ENCODE measurements at regions not wholly inside any gene's neighbourhood (a gene's known extent, or its start where the extent isn't known, plus 50 kb on each side); places are given as distances from the start of the nearest gene placed in this dataset.
"Not testable (repeated sequence)": the region's sequence is repeated elsewhere in the genome, so short reads cannot be mapped to it uniquely, and the experiment has no call there.

DNA sequence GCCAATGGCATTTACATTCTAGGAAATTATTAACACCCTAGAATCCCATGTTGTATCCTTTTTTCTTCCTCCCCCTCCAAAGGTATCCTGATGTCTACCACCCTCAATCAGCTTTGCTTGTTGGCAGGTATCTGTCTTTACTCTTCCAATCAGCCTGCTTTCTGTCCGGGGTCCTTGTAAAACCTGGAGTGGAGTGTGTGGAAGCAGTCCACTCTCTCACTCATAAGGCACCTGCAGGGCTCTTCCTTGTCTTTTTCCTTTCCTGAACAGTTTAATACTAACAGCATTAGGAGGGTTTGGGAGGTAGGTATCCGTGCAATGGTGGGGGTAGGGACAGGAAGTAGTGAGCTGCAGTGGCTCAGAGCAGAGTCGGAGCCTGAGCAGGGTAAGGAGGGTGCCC lies 193.4 kb downstream of the BARX2 start (continued):
- TF ChIP-seq HDAC6 (IDR thresholded peaks at IDR 0.05; ENCODE audit: unreplicated experiment): no peak
- TF ChIP-seq HDAC2 (IDR thresholded peaks at IDR 0.05): no peak
- TF ChIP-seq KAT2A (conservative IDR thresholded peaks at IDR 0.05; ENCODE audit: control insufficient read depth, low read depth, low read length): no peak
- TF ChIP-seq HCFC1 (IDR thresholded peaks at IDR 0.05; ENCODE audit: low read length): no peak
- TF ChIP-seq, protein P1, sequence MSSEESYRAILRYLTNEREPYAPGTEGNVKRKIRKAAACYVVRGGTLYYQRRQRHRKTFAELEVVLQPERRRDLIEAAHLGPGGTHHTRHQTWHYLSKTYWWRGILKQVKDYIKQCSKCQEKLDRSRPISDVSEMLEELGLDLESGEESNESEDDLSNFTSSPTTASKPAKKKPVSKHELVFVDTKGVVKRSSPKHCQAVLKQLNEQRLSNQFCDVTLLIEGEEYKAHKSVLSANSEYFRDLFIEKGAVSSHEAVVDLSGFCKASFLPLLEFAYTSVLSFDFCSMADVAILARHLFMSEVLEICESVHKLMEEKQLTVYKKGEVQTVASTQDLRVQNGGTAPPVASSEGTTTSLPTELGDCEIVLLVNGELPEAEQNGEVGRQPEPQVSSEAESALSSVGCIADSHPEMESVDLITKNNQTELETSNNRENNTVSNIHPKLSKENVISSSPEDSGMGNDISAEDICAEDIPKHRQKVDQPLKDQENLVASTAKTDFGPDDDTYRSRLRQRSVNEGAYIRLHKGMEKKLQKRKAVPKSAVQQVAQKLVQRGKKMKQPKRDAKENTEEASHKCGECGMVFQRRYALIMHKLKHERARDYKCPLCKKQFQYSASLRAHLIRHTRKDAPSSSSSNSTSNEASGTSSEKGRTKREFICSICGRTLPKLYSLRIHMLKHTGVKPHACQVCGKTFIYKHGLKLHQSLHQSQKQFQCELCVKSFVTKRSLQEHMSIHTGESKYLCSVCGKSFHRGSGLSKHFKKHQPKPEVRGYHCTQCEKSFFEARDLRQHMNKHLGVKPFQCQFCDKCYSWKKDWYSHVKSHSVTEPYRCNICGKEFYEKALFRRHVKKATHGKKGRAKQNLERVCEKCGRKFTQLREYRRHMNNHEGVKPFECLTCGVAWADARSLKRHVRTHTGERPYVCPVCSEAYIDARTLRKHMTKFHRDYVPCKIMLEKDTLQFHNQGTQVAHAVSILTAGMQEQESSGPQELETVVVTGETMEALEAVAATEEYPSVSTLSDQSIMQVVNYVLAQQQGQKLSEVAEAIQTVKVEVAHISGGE (CRISPR knock-in tag; IDR thresholded peaks at IDR 0.05): no peak

DNA sequence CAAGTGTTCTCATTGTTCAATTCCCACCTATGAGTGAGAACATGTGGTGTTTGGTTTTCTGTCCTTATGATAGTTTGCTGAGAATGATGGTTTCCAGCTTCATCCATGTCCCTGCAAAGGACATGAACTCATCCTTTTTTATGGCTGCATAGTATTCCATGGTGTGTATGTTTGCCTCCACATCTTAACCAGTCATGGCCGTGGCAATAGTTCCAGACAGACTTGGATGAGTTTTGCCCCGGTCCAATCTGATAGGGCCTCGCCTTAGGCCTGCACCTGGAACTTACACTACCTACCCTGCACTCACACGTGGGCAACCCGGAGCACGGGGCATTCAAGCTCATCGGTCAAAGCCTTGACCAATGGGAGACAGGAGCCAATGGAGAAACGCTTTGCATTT lies 197.0 kb downstream of the BARX2 start:
- 43% methylated on average over 8 of the region's 8 CpGs for WGBS (ENCODE audit: insufficient coverage, insufficient replicate concordance, low lambda C conversion rate, missing lambda C conversion rate)
- CTCF ChIA-PET; intact Hi-C loops (cut with micrococcal nuclease; ENCODE audit: unreplicated experiment): not testable (repeated sequence)

More for the DNA sequence above, 197.0 kb downstream of the BARX2 start:
- ATAC-seq; DNase-seq (ENCODE audit: low read depth, low spot score); H3K9ac ChIP-seq (ENCODE audit: control insufficient read depth, insufficient read depth, low read length); H3K27me3 ChIP-seq (replicated peaks in 1 of 2; ENCODE audit: control insufficient read depth in 2 of 2, insufficient read depth in 2 of 2, low read length in 1 of 2); BruUV-seq (replicated peaks); POLR2A ChIA-PET; RAD21 ChIA-PET (ENCODE audit: unreplicated experiment); H2AFZ ChIP-seq (ENCODE audit: control insufficient read depth, low read depth, low read length); H3K36me3 ChIP-seq (ENCODE audit: control insufficient read depth in 2 of 2, insufficient read depth in 2 of 2, low read length in 1 of 2); FAIRE-seq; H3K4me2 ChIP-seq (ENCODE audit: control insufficient read depth, insufficient read depth); H3K27ac ChIP-seq (ENCODE audit: control insufficient read depth, insufficient read depth); SMC1A ChIA-PET (ENCODE audit: uncharacterized antibody, unreplicated experiment); in situ Hi-C loops (cut with MboI); H4K20me1 ChIP-seq (ENCODE audit: control insufficient read depth, insufficient read depth); H3K4me3 ChIP-seq; H3K79me2 ChIP-seq (ENCODE audit: control insufficient read depth, insufficient read depth, low read length); H3K9me3 ChIP-seq (replicated peaks; ENCODE audit: control insufficient read depth, insufficient read depth, low read length); H3K4me1 ChIP-seq (ENCODE audit: control insufficient read depth, insufficient read depth, low read length): not testable (repeated sequence)
